Calu3 (cell line): ENCODE measurements at regions not wholly inside any gene's neighbourhood (a gene's known extent, or its start where the extent isn't known, plus 50 kb on each side); places are given as distances from the start of the nearest gene placed in this dataset.

Experiments used
- BruUV-seq: library from RNA; stranded (reverse); fragments of 400-500 nt; replicated peaks from 2 replicates; lab custom pipeline; 2021; lab: Mats Ljungman, UMichigan
- CTCF ChIA-PET: fragments of 300-600 bp; sonication (Branson Sonifier 250); formaldehyde crosslinking; loops from one replicate; lab custom pipeline; 2022; ENCODE audit warnings: antibody characterized with exemption; lab: Charles Lee
- DNase-seq: peaks from one replicate; pipeline ENCODE4 v3.0.0; 2022
- H3K27ac Mint-ChIP-seq: one replicate; pipeline ENCODE4 v1.8.0; 2022; ENCODE audit warnings: mixed read lengths; ENCODE audit not compliant: unreplicated experiment
- H3K27me3 Mint-ChIP-seq: one replicate; pipeline ENCODE4 v1.8.0; 2022; ENCODE audit warnings: mixed read lengths; ENCODE audit not compliant: unreplicated experiment
- H3K36me3 Mint-ChIP-seq: one replicate; pipeline ENCODE4 v1.8.0; 2022; ENCODE audit warnings: mild to moderate bottlenecking, moderate library complexity, mixed read lengths; ENCODE audit not compliant: insufficient read depth, unreplicated experiment
- H3K4me1 Mint-ChIP-seq: one replicate; pipeline ENCODE4 v1.8.0; 2022; ENCODE audit warnings: mild to moderate bottlenecking, low read depth, mixed read lengths; ENCODE audit not compliant: unreplicated experiment
- H3K4me3 Mint-ChIP-seq: one replicate; pipeline ENCODE4 v1.8.0; 2022; ENCODE audit warnings: mild to moderate bottlenecking, low read depth, moderate library complexity, mixed read lengths; ENCODE audit not compliant: unreplicated experiment
- H3K9me3 Mint-ChIP-seq: one replicate; pipeline ENCODE4 v1.8.0; 2022; ENCODE audit warnings: low read depth, mixed read lengths; ENCODE audit not compliant: unreplicated experiment
- CTCF ChIP-seq: fragments of 200-600 bp; IDR thresholded peaks from one replicate; pipeline ENCODE4 v1.8.0; 2022; ENCODE audit warnings: antibody characterized with exemption; ENCODE audit not compliant: unreplicated experiment
- intact Hi-C: fragments of 100-400 bp; cut with micrococcal nuclease; formaldehyde crosslinking; loops from one replicate; pipeline ENCODE4 v1.10.0; 2022; ENCODE audit not compliant: unreplicated experiment

GRCh38 chr12:91729543-91729942 is 416.1 kb downstream of the BTG1 start:
- CTCF ChIA-PET = no interaction called here
- H3K36me3 Mint-ChIP-seq = no peaks in the 10 kb centered on the region
- H3K27me3 Mint-ChIP-seq = no peaks in the 10 kb centered on the region
- DNase-seq = no peak
- H3K9me3 Mint-ChIP-seq = no peaks in the 10 kb centered on the region
- H3K27ac Mint-ChIP-seq = no peak overlapping the region
- no peaks in the 10 kb centered on the region for H3K4me1 Mint-ChIP-seq
- TF ChIP-seq CTCF = no peak
- H3K4me3 Mint-ChIP-seq = no peak overlapping the region
- BruUV-seq = no TSS peak
- intact Hi-C loops = no loop called here

GRCh38 chr12:91723191-91723590 is 422.5 kb downstream of the BTG1 start:
- CTCF ChIA-PET = no interaction called here
- H3K4me1 Mint-ChIP-seq = no peaks in the 10 kb centered on the region
- H3K9me3 Mint-ChIP-seq = no peaks in the 10 kb centered on the region
- H3K4me3 Mint-ChIP-seq = no peak overlapping the region
- BruUV-seq = no TSS peak
- H3K27me3 Mint-ChIP-seq = no peaks in the 10 kb centered on the region
- H3K27ac Mint-ChIP-seq = no peak overlapping the region
- H3K36me3 Mint-ChIP-seq = no peaks in the 10 kb centered on the region
- intact Hi-C loops = no loop called here
- DNase-seq = no peak
- no peak for TF ChIP-seq CTCF

GRCh38 chr12:91722072-91722471 is 423.6 kb downstream of the BTG1 start:
- CTCF ChIA-PET = no interaction called here
- BruUV-seq = no TSS peak
- Mint-ChIP-seq H3K4me3 (no peak overlapping the region), H3K4me1 (no peaks in the 10 kb centered on the region), H3K9me3 (no peaks in the 10 kb centered on the region), H3K27ac (no peak overlapping the region), H3K36me3 (no peaks in the 10 kb centered on the region), H3K27me3 (no peaks in the 10 kb centered on the region)
- intact Hi-C loops = no loop called here
- no peak for TF ChIP-seq CTCF
- no peak for DNase-seq

GRCh38 chr12:91721023-91721422 is 424.6 kb downstream of the BTG1 start:
- TF ChIP-seq CTCF = no peak
- Mint-ChIP-seq H3K4me1 (no peaks in the 10 kb centered on the region), H3K9me3 (no peaks in the 10 kb centered on the region), H3K27me3 (no peaks in the 10 kb centered on the region), H3K4me3 (no peak overlapping the region), H3K36me3 (no peaks in the 10 kb centered on the region), H3K27ac (no peak overlapping the region)
- BruUV-seq = no TSS peak
- DNase-seq = no peak
- CTCF ChIA-PET = no interaction called here
- intact Hi-C loops = no loop called here
